IMR-90 (cell line): ENCODE measurements at regions not wholly inside any gene's neighbourhood (a gene's known extent, or its start where the extent isn't known, plus 50 kb on each side); places are given as distances from the start of the nearest gene placed in this dataset.

ENCODE experiments used
- ATAC-seq: fragments of 200-7000 bp; cut with Tn5 transposase; 2 replicates; pipeline ENCODE4 v1.9.1; 2020; ENCODE audit warnings: low read depth, mild to moderate bottlenecking, moderate library complexity
- BruUV-seq: library from RNA; stranded (reverse); fragments of 400-500 nt; replicated peaks from 2 replicates; lab custom pipeline; 2021; lab: Mats Ljungman, UMichigan
- CTCF ChIA-PET: fragments of 300-600 bp; formaldehyde crosslinking; extraction: SDS; loops from one replicate; lab custom pipeline; 2021; ENCODE audit warnings: antibody characterized with exemption; lab: Yijun Ruan, JAX
- POLR2A ChIA-PET: fragments of 300-600 bp; sonication (Branson Sonifier 250); formaldehyde crosslinking; loops from one replicate; lab custom pipeline; 2022; ENCODE audit warnings: antibody characterized with exemption; ENCODE audit not compliant: unreplicated experiment; lab: Charles Lee
- DNase-seq: peaks from one replicate; pipeline ENCODE4 v3.0.0; 2013
- H2AFZ ChIP-seq: replicated peaks from 2 replicates; pipeline ENCODE3; 2013; ENCODE audit warnings: low read length, mild to moderate bottlenecking; ENCODE audit not compliant: poor library complexity
- H2AK5ac ChIP-seq: 2 replicates; pipeline ENCODE4 v1.6.1; 2013; ENCODE audit warnings: low read depth, low read length, inconsistent platforms
- H2AK9ac ChIP-seq: replicated peaks from 2 replicates; pipeline ENCODE3; 2013; ENCODE audit warnings: mild to moderate bottlenecking, low read depth, low read length, moderate library complexity; ENCODE audit not compliant: poor library complexity
- H2BK120ac ChIP-seq: 2 replicates; pipeline ENCODE4 v1.6.1; 2013; ENCODE audit warnings: low read depth, low read length, inconsistent platforms
- H2BK15ac ChIP-seq: 3 replicates; pipeline ENCODE4 v1.6.1; 2013; ENCODE audit warnings: low read depth, low read length, inconsistent platforms
- H2BK20ac ChIP-seq: 2 replicates; pipeline ENCODE4 v1.6.1; 2013; ENCODE audit warnings: low read depth, mild to moderate bottlenecking, inconsistent platforms, low read length, moderate library complexity
- H2BK5ac ChIP-seq: 2 replicates; pipeline ENCODE4 v1.6.1; 2013; ENCODE audit warnings: mild to moderate bottlenecking, low read depth, low read length, inconsistent platforms; ENCODE audit not compliant: poor library complexity, severe bottlenecking
- H3K14ac ChIP-seq: replicated peaks from 2 replicates; pipeline ENCODE4 v1.6.1; 2013; ENCODE audit warnings: low read depth, low read length, inconsistent platforms
- H3K18ac ChIP-seq: 2 replicates; pipeline ENCODE4 v1.6.1; 2013; ENCODE audit warnings: low read depth, low read length, control low read depth
- H3K23ac ChIP-seq: 2 replicates; pipeline ENCODE4 v1.6.1; 2013; ENCODE audit warnings: low read depth, low read length, inconsistent platforms
- H3K27ac ChIP-seq: 2 replicates; pipeline ENCODE4 v1.5.1; 2013; ENCODE audit warnings: mild to moderate bottlenecking, control low read depth, low read length; ENCODE audit not compliant: insufficient read depth
- H3K27me3 ChIP-seq: 2 replicates; pipeline ENCODE4 v1.6.1; 2013; ENCODE audit warnings: low read length; ENCODE audit not compliant: control insufficient read depth, insufficient read depth
- H3K36me3 ChIP-seq: 2 replicates; pipeline ENCODE4 v1.6.1; 2013; ENCODE audit warnings: low read length, mixed read lengths; ENCODE audit not compliant: control insufficient read depth, insufficient read depth
- H3K4ac ChIP-seq: 2 replicates; pipeline ENCODE4 v1.6.1; 2013; ENCODE audit warnings: low read depth, low read length, inconsistent platforms
- H3K4me1 ChIP-seq: 2 replicates; pipeline ENCODE4 v1.6.1; 2013; ENCODE audit warnings: low read length, mixed read lengths; ENCODE audit not compliant: control insufficient read depth, insufficient read depth
- H3K4me2 ChIP-seq: 2 replicates; pipeline ENCODE4 v1.6.1; 2013; ENCODE audit warnings: low read depth, mild to moderate bottlenecking, control low read depth, low read length, moderate library complexity
- H3K4me3 ChIP-seq: 2 replicates; pipeline ENCODE4 v1.5.1; 2013; ENCODE audit warnings: low read depth, mild to moderate bottlenecking, control low read depth, low read length, moderate library complexity; ENCODE audit not compliant: insufficient read depth
- H3K56ac ChIP-seq: 2 replicates; pipeline ENCODE4 v1.6.1; 2013; ENCODE audit warnings: low read length, inconsistent platforms; ENCODE audit not compliant: insufficient read depth; ENCODE audit errors: extremely low read depth
- H3K79me1 ChIP-seq, 2 experiments: 2 replicates each; pipeline ENCODE4 v1.6.1; 2013; ENCODE audit warnings: low read length in 2 of 2, inconsistent platforms in 1 of 2, low read depth in 1 of 2
- H3K9ac ChIP-seq: 2 replicates; pipeline ENCODE4 v1.6.1; 2013; ENCODE audit warnings: low read depth, low read length, control low read depth
- H3K9me1 ChIP-seq: 2 replicates; pipeline ENCODE4 v1.6.1; 2013; ENCODE audit warnings: low read length, inconsistent platforms; ENCODE audit not compliant: insufficient read depth
- H3K9me3 ChIP-seq: 2 replicates; pipeline ENCODE4 v1.6.1; 2013; ENCODE audit warnings: low read length; ENCODE audit not compliant: control insufficient read depth, insufficient read depth
- H4K20me1 ChIP-seq: 2 replicates; pipeline ENCODE4 v1.6.1; 2013; ENCODE audit warnings: low read length, inconsistent platforms; ENCODE audit not compliant: insufficient read depth
- H4K5ac ChIP-seq: 2 replicates; pipeline ENCODE4 v1.6.1; 2013; ENCODE audit warnings: mild to moderate bottlenecking, low read depth, low read length, control low read depth
- H4K8ac ChIP-seq, 2 experiments: 2 replicates each; pipeline ENCODE4 v1.6.1; 2013; ENCODE audit warnings: low read depth in 2 of 2, low read length in 2 of 2, control low read depth in 1 of 2, inconsistent platforms in 1 of 2
- H4K91ac ChIP-seq: 2 replicates; pipeline ENCODE4 v1.6.1; 2013; ENCODE audit warnings: low read depth, low read length, inconsistent platforms; ENCODE audit not compliant: insufficient read depth
- CHD1 ChIP-seq: IDR thresholded peaks from 2 replicates; pipeline ENCODE4 v1.6.1; 2012; ENCODE audit warnings: low read depth, low read length, improper control_type of control experiment
- FOS ChIP-seq: fragments of 150-350 bp; IDR thresholded peaks from 2 replicates; pipeline ENCODE4 v1.6.1; 2016; ENCODE audit warnings: low read depth, low read length
- NFE2L2 ChIP-seq: fragments of 150-350 bp; IDR thresholded peaks from 2 replicates; pipeline ENCODE4 v1.6.1; 2016; ENCODE audit warnings: low read depth, mild to moderate bottlenecking, low read length
- RFX5 ChIP-seq: IDR thresholded peaks from 2 replicates; pipeline ENCODE4 v1.8.0; 2012; ENCODE audit warnings: low read depth, mild to moderate bottlenecking, low read length, moderate library complexity
- WGBS, 2 experiments: methylation state at CpG; one replicate each; pipeline versions ENCODE4 v1.1.5 to v1.1.7; 2013; ENCODE audit warnings: missing lambda C conversion rate in 2 of 2; ENCODE audit not compliant: insufficient read length in 1 of 2; ENCODE audit errors: extremely low coverage in 2 of 2; 5-methylcytosine and 5-hydroxymethylcytosine counted together
- dilution Hi-C: fragments of 300-500 bp; cut with HindIII; formaldehyde crosslinking; loops from one replicate; pipeline ENCODE4 v1.14.3; 2018; ENCODE audit warnings: low sequenced_read_pairs; ENCODE audit not compliant: unreplicated experiment
- in situ Hi-C: fragments of 300-500 bp; cut with MboI; formaldehyde crosslinking; loops from 3 replicates; pipeline ENCODE4 v1.14.3; 2019; ENCODE audit warnings: low sequenced_read_pairs, inconsistent platforms, mixed read lengths
- intact Hi-C: fragments of 100-400 bp; cut with micrococcal nuclease; formaldehyde crosslinking; loops from 2 replicates; pipeline ENCODE4 v1.10.0; 2022
- TF ChIP-seq, protein P1 (sequence below): conservative IDR thresholded peaks from 2 replicates; pipeline ENCODE4 v1.5.1; 2012; ENCODE audit warnings: mild to moderate bottlenecking, low read depth, low read length, improper control_type of control experiment
- TF ChIP-seq, protein P2 (sequence below): fragments of 150-350 bp; IDR thresholded peaks from 2 replicates; pipeline ENCODE4 v1.6.1; 2017; ENCODE audit warnings: mild to moderate bottlenecking, antibody characterized with exemption, low read length, low read depth

DNA sequence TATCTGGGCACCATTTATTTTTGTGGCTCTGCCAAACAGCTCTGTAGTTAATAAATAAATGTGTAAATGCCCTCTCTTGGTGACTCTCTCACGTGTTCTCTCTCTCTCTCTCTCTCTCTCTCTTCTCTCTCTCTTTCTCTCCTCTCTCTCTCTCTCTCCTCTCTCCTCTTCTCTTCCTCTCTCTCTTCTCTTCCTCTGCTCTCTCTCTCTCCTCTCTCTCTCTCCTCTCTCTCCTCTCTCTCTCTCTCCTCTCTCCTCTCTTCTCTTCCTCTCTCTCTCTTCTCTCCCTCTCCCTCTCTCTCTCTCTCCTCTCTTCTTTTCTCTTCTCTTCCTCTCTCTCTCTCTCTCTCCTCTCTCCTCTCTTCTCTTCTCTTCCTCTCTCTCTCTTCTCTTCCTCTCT, 145.8 kb upstream of the TMEM72 start:
- Histone ChIP-seq H3K18ac (no peak overlapping the region), H3K27me3 (no peaks in the 10 kb centered on the region), H3K4ac (no peak overlapping the region), H2AK9ac (no peak overlapping the region), H3K79me1 (no peaks in the 10 kb centered on the region), H3K56ac (no peak overlapping the region), H4K91ac (no peak overlapping the region), H3K23ac (no peak overlapping the region), H4K5ac (no peak overlapping the region), H2AFZ (no peak overlapping the region), H3K4me3 (no peak overlapping the region), H3K9ac (no peak overlapping the region), H3K9me1 (no peaks in the 10 kb centered on the region), H3K36me3 (no peaks in the 10 kb centered on the region), H2BK20ac (no peak overlapping the region), H3K4me2 (no peak overlapping the region), H4K20me1 (no peaks in the 10 kb centered on the region), H3K27ac (no peak overlapping the region), H2BK15ac (no peak overlapping the region), H4K8ac (no peak overlapping the region), H2BK120ac (no peak overlapping the region), H2BK5ac (no peak overlapping the region), H3K4me1 (no peaks in the 10 kb centered on the region), H3K9me3 (no peaks in the 10 kb centered on the region), H2AK5ac (no peak overlapping the region), H3K14ac (no peak overlapping the region)
- WGBS, 2 experiments = no CpG with 5 or more reads among the region's 1 CpG
- ATAC-seq (no peak), DNase-seq (no peak)
- ChIA-PET POLR2A (no interaction called here), CTCF (no interaction called here)
- dilution Hi-C loops = no loop called here
- no TSS peak for BruUV-seq
- in situ Hi-C loops = no loop called here
- TF ChIP-seq NFE2L2 = no peak
- TF ChIP-seq, protein P1, sequence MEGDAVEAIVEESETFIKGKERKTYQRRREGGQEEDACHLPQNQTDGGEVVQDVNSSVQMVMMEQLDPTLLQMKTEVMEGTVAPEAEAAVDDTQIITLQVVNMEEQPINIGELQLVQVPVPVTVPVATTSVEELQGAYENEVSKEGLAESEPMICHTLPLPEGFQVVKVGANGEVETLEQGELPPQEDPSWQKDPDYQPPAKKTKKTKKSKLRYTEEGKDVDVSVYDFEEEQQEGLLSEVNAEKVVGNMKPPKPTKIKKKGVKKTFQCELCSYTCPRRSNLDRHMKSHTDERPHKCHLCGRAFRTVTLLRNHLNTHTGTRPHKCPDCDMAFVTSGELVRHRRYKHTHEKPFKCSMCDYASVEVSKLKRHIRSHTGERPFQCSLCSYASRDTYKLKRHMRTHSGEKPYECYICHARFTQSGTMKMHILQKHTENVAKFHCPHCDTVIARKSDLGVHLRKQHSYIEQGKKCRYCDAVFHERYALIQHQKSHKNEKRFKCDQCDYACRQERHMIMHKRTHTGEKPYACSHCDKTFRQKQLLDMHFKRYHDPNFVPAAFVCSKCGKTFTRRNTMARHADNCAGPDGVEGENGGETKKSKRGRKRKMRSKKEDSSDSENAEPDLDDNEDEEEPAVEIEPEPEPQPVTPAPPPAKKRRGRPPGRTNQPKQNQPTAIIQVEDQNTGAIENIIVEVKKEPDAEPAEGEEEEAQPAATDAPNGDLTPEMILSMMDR = no peak
- TF ChIP-seq FOS = no peak
- no peak for TF ChIP-seq RFX5
- TF ChIP-seq CHD1 = no peak
- TF ChIP-seq, protein P2, sequence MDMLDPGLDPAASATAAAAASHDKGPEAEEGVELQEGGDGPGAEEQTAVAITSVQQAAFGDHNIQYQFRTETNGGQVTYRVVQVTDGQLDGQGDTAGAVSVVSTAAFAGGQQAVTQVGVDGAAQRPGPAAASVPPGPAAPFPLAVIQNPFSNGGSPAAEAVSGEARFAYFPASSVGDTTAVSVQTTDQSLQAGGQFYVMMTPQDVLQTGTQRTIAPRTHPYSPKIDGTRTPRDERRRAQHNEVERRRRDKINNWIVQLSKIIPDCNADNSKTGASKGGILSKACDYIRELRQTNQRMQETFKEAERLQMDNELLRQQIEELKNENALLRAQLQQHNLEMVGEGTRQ = no peak
- intact Hi-C loops = no loop called here
